AG04449 (cell line): ENCODE measurements at regions not wholly inside any gene's neighbourhood (a gene's known extent, or its start where the extent isn't known, plus 50 kb on each side); places are given as distances from the start of the nearest gene placed in this dataset.

Source experiments
- CTCF ChIA-PET: fragments of 350-600 bp; formaldehyde crosslinking; extraction: SDS; loops from one replicate; lab custom pipeline; 2021; ENCODE audit warnings: antibody characterized with exemption; lab: Yijun Ruan, JAX
- POLR2A ChIA-PET: fragments of 400-600, 350-600 bp; formaldehyde crosslinking; extraction: SDS; loops from one replicate; lab custom pipeline; 2020; ENCODE audit warnings: antibody characterized with exemption, inconsistent platforms; lab: Yijun Ruan, JAX
- DNase-seq: peaks from one replicate; pipeline ENCODE4 v3.0.0-alpha.2; 2010; ENCODE audit warnings: low read depth, low spot score
- H3K4me3 ChIP-seq: 2 replicates; pipeline ENCODE4 v1.5.1; 2011; ENCODE audit warnings: low read depth, mild to moderate bottlenecking, control low read depth, low read length
- TF ChIP-seq, protein P1 (sequence below): IDR thresholded peaks from one replicate; pipeline ENCODE4 v1.5.1; 2011; ENCODE audit warnings: mild to moderate bottlenecking, moderate library complexity, low read length, control low read depth, inconsistent platforms; ENCODE audit not compliant: insufficient read depth; ENCODE audit errors: missing control alignments

DNA sequence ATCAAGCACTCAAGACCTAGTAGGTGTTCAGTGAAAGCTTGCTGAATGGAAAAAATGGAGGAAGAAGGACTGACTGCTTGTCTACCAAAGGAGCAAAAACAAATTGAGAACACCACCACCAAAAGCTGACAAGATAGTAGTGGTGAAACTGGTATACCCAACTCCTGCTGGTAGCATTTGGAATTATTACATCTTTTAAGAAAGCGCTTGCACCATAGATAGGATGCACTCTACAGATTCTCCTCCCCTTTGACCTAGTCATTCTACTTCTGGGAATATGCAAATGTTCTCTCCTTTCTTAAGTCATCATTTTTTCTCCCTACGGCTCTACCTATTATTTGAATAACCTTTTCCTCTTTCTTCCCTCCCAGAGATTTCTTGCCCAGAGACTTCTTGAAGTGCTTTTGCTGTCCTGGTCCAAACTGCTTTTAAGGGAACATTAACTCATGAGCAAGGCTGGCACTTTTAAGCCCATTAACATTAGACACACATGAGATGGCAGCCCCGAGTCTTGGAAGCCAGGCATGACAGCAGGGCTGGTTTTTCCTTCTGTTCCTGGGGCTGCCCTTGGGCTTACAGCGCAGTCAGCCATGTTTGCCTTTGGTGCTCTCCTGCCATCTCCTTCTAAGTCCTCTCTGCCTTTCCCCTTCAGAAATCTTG, 75.0 kb upstream of the TLE3 start:
- DNase-seq = no peak
- TF ChIP-seq, protein P1, sequence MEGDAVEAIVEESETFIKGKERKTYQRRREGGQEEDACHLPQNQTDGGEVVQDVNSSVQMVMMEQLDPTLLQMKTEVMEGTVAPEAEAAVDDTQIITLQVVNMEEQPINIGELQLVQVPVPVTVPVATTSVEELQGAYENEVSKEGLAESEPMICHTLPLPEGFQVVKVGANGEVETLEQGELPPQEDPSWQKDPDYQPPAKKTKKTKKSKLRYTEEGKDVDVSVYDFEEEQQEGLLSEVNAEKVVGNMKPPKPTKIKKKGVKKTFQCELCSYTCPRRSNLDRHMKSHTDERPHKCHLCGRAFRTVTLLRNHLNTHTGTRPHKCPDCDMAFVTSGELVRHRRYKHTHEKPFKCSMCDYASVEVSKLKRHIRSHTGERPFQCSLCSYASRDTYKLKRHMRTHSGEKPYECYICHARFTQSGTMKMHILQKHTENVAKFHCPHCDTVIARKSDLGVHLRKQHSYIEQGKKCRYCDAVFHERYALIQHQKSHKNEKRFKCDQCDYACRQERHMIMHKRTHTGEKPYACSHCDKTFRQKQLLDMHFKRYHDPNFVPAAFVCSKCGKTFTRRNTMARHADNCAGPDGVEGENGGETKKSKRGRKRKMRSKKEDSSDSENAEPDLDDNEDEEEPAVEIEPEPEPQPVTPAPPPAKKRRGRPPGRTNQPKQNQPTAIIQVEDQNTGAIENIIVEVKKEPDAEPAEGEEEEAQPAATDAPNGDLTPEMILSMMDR = no peak
- ChIA-PET CTCF (no interaction called here), POLR2A (no interaction called here)
- no peak overlapping the region for H3K4me3 ChIP-seq

DNA sequence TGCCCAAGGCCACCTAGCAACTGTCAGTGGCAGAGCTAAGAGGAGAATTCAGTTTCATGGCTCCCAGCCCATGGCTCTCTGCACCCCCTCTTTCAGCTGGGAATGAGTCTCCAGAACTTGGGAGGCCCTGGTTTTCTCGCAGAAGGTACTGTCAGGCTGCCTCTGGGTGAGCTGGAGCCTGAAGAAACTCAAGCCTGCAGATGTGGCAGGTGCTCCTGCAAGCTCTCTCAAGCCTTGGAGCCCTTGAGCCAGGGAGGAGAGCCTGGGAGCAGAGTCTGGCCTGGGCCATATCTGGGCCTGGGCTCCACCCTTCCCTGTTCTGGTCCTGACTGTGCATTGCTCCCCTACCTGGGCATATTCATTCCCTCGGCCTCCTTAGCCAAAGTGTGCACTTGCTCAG, 74.4 kb upstream of the TLE3 start:
- DNase-seq = no peak
- ChIA-PET CTCF (no interaction called here), POLR2A (no interaction called here)
- TF ChIP-seq, protein P1 = no peak
- no peak overlapping the region for H3K4me3 ChIP-seq

DNA sequence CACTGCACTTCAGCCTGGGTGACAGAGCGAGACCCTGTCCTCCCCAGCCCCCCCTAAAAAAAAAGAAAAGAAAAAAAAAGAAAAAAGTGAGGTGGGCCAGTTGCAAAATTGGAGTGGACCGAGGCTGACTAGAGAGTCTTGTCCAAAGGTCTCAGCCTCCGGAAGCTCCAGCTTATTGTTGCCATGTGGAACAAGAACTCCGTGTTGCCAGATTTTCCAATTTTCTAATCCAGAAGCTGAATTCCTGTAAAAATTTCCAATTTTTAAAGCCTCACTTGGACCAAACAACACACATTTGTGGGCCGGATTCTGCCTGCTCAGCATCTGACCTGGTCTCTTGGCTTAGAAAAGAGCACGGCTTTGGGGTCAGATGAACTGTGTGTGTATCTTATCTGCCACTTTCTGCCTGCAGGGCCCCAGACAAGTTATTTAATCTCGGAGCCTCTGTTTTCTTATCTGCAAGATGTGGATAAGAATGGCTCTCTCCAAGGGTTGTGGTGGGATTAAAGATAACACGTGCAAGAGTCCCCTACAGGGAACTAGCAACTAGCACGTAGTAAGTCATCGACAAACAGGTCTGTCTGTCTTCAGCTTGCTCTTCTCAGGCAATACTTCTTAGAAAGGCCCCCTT, 73.7 kb upstream of the TLE3 start:
- ChIA-PET POLR2A (no interaction called here), CTCF (no interaction called here)

DNA sequence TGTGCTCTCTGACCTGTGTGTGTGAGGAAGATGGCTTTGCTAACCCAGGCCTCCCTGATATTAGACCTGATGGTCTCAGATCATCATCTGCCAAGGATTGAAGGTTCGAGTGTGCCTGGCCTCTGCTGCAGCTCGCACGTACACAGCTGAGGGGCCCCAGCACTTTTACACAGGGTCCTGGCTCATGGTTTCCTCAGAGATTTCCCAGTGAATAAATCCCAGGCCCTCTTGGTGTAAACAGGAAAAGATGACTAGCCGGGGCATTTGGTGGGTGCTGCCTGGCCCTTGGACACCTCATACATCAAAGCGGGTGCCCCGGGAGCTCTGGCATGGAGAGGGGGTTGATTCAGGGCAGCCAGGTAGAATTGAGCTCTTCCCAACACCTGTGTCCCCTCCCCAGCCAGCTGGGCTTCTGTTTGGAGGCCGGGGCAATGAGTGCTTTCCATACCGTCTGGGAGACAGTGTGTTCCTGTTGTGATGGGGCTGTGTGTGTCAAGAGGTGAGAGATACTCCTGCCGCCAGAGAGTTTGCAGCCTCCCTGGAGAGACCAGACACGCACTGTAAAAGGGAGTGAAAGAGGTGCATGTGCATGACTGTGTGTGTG, 72.5 kb upstream of the TLE3 start:
- DNase-seq = no peak
- ChIA-PET POLR2A (no interaction called here), CTCF (no interaction called here)
- no peak overlapping the region for H3K4me3 ChIP-seq
- TF ChIP-seq, protein P1 = no peak

More for the DNA sequence above, 73.7 kb upstream of the TLE3 start:
- TF ChIP-seq, protein P1 = no peak
- H3K4me3 ChIP-seq = no peak overlapping the region
- DNase-seq = no peak

DNA sequence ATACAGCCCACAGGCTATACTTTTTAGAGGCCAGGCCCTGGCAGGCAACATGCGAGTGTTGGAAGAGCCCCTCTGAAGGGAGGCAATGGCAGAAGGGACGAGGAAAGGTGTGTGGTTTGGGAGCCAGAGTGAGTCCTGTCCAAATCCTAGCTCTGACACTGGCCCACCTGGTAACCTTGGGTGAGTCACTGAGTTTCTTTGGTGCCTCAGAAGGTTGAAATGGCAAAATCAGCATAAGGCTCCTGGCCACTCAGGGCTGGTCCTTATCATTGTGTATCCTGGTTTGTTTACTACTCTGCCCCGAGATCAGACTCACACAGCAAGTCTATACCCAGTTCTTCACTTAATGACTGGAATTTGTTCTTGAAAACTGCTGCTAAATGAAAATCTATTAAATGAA, 71.4 kb upstream of the TLE3 start:
- DNase-seq = no peak
- no peak overlapping the region for H3K4me3 ChIP-seq
- CTCF ChIA-PET = no interaction called here
- TF ChIP-seq, protein P1 = no peak
- POLR2A ChIA-PET = no interaction called here

DNA sequence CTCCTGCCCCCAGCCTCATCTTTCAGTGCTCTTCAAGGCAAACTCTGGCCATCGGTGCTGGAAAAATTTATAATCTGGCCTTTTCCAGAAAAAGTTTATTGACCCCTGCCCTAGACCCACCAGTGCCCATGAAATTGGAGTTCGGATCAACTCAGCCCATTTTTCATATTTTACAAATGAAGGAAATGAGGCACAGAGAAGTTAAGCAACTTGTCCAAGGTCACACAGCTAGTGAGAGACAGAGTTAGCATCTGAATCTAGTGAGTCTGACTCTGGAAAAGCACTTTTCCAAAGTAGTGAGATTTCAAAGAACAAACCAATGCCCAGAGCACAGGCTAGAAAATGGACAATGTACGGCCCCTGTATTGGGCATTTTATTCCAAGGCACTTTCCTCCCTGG, 69.4 kb upstream of the TLE3 start:
- no peak for DNase-seq
- H3K4me3 ChIP-seq = no peak overlapping the region
- CTCF ChIA-PET = no interaction called here
- TF ChIP-seq, protein P1 = no peak
- POLR2A ChIA-PET = no interaction called here
